DND-41 (cell line): ENCODE measurements at regions not wholly inside any gene's neighbourhood (a gene's known extent, or its start where the extent isn't known, plus 50 kb on each side); places are given as distances from the start of the nearest gene placed in this dataset.

Experiments
- EZH2 ChIP-seq: IDR thresholded peaks from 3 replicates; pipeline ENCODE4 v1.6.1; 2012; ENCODE audit warnings: borderline replicate concordance, low read depth, mild to moderate bottlenecking, moderate library complexity, low read length, inconsistent platforms; ENCODE audit not compliant: severe bottlenecking
- TF ChIP-seq, protein P1 (sequence below): IDR thresholded peaks from 2 replicates; pipeline ENCODE4 v1.5.1; 2012; ENCODE audit warnings: borderline replicate concordance, low read length, moderate library complexity, mild to moderate bottlenecking; ENCODE audit not compliant: poor library complexity, severe bottlenecking; ENCODE audit errors: extremely low read depth

DNA sequence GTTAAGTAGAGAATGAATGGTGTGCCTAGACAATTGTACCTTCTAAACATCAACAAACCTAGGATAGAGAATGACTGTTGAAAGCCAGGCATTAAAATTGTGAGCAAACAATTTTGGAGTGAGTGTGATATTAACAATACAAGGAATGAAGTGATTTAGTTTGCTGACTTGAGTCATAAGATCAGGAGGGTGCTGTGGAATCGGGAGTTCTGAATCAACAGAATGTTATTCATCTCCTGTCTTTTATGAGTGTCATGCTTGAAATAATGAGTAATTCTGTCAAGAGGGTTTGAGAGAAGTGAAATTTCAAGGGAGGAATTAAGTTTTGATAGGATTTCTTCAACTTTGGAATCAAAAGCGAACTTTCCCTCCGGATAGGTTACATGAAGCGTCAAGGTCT is 214.4 kb upstream of the DSEL start:
- TF ChIP-seq, protein P1, sequence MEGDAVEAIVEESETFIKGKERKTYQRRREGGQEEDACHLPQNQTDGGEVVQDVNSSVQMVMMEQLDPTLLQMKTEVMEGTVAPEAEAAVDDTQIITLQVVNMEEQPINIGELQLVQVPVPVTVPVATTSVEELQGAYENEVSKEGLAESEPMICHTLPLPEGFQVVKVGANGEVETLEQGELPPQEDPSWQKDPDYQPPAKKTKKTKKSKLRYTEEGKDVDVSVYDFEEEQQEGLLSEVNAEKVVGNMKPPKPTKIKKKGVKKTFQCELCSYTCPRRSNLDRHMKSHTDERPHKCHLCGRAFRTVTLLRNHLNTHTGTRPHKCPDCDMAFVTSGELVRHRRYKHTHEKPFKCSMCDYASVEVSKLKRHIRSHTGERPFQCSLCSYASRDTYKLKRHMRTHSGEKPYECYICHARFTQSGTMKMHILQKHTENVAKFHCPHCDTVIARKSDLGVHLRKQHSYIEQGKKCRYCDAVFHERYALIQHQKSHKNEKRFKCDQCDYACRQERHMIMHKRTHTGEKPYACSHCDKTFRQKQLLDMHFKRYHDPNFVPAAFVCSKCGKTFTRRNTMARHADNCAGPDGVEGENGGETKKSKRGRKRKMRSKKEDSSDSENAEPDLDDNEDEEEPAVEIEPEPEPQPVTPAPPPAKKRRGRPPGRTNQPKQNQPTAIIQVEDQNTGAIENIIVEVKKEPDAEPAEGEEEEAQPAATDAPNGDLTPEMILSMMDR, result no peak
- TF ChIP-seq EZH2, result no peak
